Fibroblast of pulmonary artery (primary cell): ENCODE measurements at regions not wholly inside any gene's neighbourhood (a gene's known extent, or its start where the extent isn't known, plus 50 kb on each side); places are given as distances from the start of the nearest gene placed in this dataset.

Source experiments
- DNase-seq: peaks from one replicate; pipeline ENCODE4 v3.0.0-alpha.2; 2010; ENCODE audit warnings: low read depth
- H3K4me3 ChIP-seq: replicated peaks from 2 replicates; pipeline ENCODE4 v1.5.1; 2011; ENCODE audit warnings: low read depth, mild to moderate bottlenecking, control low read depth, low read length, moderate library complexity
- TF ChIP-seq, protein P1 (sequence below): IDR thresholded peaks from 2 replicates; pipeline ENCODE4 v1.5.1; 2011; ENCODE audit warnings: mild to moderate bottlenecking, control low read depth, low read length, inconsistent platforms; ENCODE audit errors: missing control alignments

DNA sequence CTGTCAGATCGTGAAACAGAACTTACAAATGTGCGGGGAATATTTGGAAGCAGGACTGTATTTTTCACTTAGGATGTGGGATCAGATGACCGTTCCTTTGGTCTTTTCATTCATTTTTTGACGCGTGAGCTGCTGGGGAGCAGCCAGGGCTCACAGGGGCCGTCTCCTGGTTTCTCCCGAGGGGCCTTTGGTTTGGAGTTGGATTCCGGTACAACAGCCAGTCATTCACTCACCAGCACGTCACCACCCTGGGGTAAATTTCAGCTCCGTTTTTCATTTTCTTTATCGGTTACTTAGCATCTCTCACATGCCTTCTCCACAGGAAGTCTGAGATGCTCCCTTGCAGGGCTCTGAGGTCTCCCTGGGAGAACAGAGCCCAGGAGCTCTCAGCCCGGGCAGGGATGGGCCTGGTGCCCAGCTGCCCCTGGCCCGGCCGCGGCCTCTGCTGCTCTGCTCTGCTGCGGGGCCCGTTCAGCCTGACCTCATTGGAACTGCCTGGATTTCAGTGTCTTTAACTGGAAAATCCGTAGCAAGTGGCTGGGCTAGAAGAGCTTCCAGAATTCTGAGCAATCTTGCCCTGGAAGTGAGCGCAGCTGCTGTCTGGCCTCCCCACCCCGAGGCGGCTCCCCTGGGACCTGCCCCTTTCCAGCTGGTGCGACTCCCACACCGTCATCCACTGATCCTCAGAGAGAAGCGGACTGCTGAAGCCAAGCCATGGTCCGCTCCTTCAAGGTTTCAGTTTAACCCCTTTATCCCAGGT, 335.6 kb downstream of the EIPR1 start:
- TF ChIP-seq, protein P1, sequence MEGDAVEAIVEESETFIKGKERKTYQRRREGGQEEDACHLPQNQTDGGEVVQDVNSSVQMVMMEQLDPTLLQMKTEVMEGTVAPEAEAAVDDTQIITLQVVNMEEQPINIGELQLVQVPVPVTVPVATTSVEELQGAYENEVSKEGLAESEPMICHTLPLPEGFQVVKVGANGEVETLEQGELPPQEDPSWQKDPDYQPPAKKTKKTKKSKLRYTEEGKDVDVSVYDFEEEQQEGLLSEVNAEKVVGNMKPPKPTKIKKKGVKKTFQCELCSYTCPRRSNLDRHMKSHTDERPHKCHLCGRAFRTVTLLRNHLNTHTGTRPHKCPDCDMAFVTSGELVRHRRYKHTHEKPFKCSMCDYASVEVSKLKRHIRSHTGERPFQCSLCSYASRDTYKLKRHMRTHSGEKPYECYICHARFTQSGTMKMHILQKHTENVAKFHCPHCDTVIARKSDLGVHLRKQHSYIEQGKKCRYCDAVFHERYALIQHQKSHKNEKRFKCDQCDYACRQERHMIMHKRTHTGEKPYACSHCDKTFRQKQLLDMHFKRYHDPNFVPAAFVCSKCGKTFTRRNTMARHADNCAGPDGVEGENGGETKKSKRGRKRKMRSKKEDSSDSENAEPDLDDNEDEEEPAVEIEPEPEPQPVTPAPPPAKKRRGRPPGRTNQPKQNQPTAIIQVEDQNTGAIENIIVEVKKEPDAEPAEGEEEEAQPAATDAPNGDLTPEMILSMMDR: no peak
- DNase-seq: no peak
- H3K4me3 ChIP-seq: no peak overlapping the region

- TF ChIP-seq, protein P1: no peak
- H3K4me3 ChIP-seq: no peak overlapping the region
- no peak for DNase-seq
These were observed 336.4 kb downstream of the EIPR1 start for GRCh38 chr2:3041246-3041645.

DNA sequence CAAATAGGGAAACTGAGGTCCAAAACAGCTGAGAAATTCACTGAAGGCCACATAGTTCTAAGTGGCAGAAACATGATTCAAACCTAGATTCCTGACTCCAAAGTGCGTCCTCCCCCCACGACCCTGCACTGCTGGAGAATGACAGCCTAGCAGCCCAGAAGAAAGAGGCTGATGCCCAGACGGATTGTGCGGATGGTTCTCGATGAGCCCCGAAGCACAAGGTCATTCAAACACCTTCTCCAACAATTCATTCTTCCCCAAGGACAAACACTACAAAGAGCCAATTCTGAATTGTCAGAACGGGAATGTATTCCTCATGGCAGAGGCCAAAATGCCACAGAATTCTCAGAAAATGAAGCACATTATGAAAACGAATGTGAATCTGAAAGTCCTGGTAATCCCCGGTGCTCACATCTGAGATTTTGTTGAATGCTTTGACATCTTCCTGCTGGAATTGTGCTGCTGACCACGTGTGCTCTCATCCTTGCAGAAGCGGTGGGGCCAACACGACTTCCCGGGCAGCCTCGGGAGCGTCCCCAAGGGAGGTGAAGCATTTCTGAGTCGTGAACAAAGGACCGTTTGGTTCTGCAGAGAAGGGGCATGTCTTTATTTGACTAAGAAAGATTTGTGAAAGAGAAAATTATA, 337.0 kb downstream of the EIPR1 start:
- TF ChIP-seq, protein P1: no peak
- H3K4me3 ChIP-seq: no peak overlapping the region
- DNase-seq: no peak

GRCh38 chr2:3040066-3040428, 337.6 kb downstream of the EIPR1 start:
- DNase-seq: no peak
- TF ChIP-seq, protein P1: no peak
- H3K4me3 ChIP-seq: no peak overlapping the region

DNA sequence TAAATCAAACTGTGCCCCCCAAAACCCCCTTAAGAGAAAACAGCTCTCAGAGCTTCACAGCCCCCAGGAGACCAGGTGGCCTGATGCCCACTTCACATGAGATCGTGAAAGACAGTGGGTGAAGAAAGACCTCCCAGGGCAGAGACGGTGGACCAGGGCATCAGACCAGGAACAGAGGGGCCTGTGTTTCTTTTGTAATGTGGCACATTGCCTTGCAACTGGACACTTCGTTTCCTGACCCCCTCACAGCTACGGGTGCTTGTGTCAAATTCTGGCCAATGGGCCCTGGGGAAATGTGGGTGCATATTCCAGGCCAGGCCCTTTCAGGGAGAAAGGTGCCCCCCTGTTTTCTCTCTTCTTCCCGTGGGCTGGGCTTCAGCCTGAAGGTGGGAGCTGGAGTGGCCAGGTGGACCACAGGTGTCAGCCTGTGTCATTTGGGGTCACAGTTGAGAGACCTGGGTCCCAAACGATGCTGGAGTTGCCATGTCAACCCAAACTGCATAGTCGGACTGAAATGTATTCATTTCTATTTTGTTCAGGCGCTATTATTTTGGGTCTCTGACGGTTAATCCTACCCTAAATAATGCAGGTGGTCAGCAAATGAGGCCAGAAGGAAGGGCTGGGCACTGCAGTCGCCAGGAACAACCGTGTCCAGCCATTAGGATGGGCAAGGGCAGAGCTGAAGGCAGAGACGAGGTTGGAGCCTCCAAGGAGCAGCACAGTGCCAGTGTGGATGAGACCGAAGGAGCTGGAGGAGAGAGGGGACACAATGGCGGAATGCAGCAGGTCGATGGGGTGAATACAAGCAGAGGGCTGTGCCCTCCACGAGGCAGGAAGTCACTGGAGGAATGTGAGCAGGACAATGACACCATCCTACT, 338.2 kb downstream of the EIPR1 start:
- DNase-seq: no peak
- TF ChIP-seq, protein P1: no peak
- no peak overlapping the region for H3K4me3 ChIP-seq

GRCh38 chr2:3038636-3039035, 339.0 kb downstream of the EIPR1 start:
- TF ChIP-seq, protein P1: no peak
- no peak overlapping the region for H3K4me3 ChIP-seq
- DNase-seq: no peak
